CD4-positive, alpha-beta T cell treated with Interleukin-10 for 1 hour (primary cell): ENCODE measurements at regions not wholly inside any gene's neighbourhood (a gene's known extent, or its start where the extent isn't known, plus 50 kb on each side); places are given as distances from the start of the nearest gene placed in this dataset.

Source experiments
- DNase-seq: peaks from one replicate; pipeline ENCODE4 v3.0.0-alpha.2; 2020

DNA sequence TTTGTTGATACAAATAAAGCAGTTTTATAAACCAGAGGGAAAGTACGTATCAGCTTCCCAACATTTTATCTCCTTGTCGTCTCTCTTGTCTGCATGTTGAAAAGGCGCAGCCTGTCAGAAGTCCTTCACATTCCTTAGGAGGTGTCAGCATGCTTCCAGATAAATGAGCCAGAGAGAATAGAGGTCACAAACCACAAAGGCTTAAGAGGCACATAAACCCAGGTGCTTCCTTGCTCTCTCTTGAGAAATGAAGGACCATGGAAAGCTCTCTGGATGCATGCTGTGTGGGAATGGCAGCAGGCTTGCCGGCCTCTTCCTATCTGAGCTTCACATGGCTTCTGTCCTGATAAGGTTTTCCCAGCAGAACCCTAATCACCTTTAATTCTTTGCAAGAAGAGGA is 448.5 kb downstream of the XPNPEP1 start:
- no peak for DNase-seq

DNA sequence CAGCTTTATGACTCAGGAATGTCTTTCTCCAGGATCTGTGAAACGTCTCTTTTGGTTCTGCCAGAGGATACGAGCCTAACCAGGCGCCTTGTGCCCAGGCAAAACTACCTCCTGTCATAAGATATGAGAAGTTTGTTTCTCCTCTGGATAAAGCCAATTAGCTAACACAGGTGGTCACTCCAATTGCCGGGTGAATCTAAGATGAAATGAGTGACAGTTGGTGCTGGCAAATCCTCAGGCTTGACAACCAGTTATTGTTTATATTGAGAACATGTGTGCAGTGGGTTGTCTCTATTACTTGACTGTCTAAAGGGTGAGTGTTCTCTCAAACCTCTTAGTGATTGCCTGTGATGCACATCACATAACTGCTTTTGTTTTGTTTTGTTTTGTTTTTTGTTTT is 449.1 kb downstream of the XPNPEP1 start:
- no peak for DNase-seq

DNA sequence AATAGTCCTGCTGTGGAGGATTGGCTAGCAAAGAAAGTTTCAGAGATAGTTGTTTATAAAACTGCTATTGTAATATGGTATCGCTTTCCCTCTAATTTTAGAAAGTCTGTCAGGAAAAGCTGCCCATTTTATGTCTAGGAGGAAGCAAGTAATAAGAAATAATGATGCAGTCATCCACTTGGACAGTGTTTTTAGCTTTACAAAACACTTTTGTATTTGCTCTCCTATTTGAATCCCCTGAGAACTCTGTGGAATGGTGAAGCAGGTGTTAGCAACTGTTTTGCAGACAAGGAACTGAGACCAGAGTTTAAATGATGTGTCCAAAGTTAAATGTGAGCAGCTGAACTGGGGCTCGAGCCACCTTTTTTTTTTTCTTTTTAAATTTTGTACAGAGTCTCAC is 455.8 kb downstream of the XPNPEP1 start:
- no peak for DNase-seq

DNA sequence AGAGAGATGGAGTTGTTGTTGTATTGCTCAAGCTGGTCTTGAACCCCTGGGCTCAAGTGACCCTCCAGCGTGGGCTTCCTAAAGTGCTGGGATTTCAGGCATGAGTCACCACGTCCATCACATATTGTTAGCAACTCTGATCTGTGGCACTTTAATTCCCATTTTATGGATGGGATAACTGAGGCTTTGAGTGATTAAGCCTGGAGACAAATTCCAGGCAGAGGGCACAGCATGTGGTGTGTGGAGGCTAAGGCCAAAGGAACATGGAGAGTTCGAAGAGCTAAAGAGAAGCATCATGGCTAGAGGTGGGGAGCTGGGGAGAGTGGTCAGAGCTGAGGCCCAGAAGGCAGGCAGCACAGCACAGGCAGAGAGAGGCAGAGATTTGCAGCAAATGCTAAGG is 458.4 kb downstream of the XPNPEP1 start:
- no peak for DNase-seq

DNA sequence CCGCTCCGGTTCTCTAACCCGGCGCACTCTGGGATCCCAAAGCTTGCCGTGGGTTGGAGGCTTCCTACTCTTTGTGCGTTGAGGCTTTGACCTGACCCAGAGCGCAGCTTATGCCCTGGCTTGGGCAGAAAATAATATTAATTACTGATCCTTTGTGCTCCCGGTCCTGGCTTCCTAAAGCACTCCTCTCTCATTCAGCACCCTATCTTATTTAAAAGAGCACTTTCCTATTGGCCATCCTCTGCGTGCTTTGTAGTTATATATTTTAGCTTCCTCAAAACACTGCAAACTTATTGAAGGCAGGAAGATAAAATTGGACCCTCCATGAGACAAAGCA is 466.0 kb downstream of the XPNPEP1 start:
- DNase-seq: no peak

DNA sequence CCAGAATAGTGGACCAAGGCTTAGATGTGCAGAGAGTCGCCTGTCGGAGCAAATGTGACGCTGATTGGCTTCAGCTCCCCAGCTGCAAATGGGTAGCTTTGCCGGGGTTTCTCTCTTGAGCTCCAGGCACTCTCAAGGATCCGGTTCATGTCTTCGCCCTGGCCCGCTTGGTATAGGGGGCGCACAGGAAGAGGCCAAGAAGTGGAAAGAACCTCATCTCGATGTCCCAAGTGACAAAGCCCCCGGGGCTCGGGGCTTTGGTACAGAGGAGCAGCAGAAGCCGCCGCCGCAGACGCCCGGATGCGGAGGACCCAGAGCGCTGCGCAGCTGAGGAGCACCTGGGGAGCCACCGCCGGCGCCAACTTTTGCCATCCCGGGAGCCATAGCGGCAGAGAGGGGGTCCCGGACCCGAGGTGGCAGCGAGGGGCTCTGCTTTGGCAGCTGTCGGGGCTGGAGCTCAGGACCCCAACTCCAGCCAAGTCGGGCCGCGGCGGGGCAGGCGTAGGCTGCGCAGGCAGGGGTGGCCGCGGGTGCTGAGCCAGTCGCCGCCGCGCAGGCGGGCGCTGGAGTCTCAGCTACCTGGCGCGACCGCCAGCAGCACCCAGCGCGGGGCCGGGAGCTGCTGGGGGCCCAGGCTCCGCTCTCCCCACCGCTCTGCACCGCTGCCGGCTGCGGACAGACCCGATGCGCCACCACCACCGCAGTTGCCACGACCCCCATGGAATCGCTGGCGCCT is 466.6 kb downstream of the XPNPEP1 start:
- DNase-seq: no peak

DNA sequence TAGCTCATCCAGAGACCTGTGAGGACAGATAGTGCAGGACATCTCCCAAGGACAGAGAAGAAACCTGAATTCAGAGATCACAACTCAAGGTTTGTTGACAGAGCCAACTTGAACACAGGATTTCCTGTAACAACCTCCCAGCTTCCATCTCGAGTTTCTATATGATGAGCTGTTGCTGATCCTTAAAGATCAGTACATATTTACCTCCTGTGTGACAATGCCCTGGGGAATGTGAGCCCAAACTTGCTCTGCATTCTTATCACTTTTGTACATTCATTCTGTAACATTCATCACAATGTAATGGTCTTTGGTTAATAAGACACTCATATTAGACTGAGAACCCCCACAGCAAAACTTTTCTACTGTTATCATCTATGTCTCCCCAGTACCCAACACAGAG is 468.6 kb downstream of the XPNPEP1 start:
- no peak for DNase-seq

DNA sequence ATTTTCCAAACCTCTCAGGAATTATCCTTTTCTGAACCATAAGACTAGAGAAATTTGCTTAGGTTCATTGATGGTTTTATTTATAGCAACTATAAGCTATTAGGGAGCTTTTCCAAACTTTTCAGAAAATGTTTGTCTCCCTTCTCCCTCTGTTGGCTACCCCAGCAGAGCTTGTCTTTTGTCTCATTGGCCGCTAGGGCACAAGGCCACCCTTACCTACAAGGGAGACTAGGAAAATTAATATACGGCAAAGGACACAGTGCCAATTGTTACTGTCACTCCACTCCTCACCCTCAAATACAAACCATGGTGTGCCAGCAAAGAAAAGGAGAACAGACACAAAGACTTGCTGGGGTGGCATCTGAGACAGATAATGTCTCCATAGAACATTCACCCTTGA is 471.4 kb downstream of the XPNPEP1 start:
- no peak for DNase-seq

DNA sequence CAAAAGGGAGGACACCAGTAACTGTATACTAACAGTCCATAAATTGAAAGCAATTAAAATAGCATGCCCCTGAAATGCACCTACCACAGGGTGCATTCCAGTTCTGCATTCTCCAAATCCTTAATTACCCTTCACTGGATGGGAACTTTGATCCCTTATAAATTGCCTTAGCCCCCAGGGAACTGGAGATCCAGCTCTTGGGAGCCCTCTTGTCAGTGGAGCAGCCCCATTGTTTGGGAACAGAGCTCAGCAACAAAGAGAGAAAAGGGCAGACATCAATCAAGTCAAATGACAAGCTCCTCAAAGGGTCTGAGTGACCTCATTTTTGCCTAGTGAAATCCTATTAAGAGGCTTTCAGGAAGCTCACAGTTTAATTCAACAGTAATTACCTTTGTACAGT is 472.6 kb downstream of the XPNPEP1 start:
- no peak for DNase-seq

DNA sequence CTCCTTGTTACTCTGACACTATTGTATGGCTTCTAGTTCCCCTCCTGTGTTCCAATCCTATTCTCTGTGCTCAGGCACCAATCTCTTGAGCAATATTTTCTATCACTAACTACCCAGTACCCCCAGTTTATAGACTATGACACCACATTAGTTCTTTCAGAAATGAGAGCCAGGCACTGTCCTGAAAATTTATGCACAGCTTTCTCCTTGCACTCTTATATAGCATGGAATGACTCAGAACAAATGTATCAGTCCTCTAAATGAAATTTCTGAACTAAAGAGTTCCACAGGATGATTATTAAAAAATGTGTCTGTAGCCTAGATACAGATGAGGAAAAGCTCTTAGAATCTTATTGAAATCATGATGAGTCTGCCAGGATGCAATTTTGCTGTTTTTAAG is 489.9 kb downstream of the XPNPEP1 start:
- DNase-seq: no peak

DNA sequence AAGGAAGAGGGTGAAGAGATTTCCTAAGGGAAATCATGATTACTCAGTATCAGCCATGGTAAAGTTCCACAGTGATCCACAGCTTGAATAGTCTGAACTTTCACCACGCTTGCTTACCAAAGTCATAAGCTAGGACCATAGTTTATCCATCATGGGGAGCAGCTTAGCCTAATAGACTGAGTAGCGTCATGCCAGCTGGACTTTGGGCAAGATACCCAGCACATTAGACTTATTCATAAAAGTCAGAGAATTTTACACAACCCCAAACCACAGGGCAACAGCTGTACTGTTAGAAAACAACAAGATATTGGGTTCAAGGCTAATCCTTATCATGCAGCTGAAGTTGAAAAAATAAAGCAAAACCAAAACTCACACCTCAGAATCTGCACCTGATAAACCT is 491.0 kb downstream of the XPNPEP1 start:
- DNase-seq: no peak

DNA sequence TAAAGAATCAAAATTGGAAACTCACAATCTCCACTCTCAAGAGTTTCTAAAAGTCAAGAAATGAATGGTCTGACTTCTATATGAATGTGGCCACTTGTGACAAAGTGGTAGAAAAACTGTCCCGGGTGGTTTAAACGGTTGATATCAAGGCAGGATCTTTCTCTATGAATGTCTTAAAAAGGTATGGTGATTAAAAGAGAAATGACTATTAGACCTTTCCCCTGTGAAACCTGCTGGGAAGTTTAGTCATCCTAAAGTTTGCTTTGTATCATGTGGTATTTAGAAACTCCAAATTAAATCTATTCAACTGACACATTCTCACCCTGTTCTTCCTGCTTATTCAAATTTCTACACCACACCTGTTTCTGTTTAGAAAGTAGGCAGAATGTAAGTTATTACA is 492.5 kb downstream of the XPNPEP1 start:
- no peak for DNase-seq

DNA sequence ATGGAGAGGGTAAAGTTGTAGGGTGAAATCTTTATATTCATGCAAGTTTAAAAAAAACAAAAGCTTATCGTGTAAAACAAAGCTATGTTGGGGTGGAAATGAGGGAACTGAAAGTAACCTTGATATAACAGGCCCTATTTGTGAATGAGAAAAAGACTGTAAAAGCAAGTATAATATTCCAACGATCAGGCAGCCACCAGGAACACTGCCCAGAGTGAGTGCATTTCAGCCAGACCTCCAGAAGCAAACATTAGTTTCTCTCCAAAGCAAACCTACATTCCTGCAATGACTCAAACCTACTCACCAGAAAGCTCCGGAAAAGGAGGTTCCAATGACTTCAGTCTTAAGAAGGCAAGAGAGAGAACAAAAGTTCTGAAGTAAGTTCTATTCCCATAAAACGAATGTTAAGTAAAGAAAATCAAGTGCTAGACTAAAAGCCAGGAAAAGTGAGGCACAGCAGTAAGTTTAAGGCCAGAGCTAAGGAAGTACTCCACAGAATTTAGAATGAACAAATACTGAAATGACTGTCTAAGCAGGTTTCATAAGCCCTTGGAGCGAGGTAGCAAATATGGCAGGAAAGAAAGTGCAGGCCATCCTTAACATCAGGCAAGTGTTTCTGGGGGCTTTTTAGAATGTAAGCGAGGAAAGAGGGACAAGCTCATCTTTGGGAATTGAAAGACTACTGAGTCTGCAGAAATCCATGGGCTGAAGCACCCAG is 493.1 kb downstream of the XPNPEP1 start:
- no peak for DNase-seq

DNA sequence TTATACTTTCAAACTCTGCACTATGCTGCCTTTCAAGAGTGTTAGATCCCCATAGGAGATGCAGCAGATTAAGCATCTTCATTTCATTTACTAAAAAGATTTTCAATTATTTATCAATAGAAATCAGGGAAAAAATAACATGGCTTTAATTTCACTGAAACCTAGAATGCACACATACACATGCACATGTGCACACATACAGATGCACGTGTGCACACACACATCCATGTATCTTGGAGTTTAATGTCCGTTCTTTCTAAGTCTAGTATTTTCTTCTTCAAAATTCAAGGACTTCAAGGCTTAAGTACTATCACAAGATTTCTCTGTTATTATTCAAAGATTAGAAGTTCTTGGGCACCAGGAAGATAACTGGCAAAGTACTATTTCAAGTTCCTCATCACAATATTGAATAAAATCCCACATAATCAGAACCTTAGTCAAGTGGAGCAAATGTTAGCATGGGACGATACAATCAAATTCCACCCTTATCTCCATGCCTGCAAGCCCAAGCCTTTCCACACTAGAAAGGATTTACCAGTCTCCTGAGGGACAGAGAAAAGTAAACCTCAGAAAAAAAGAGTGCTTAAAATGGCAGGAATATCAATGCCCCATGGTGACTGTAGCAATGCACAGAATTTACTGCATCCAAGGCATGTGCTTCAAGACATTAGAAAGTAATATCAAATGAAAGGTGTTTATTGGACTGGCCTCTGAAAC is 494.4 kb downstream of the XPNPEP1 start:
- no peak for DNase-seq

DNA sequence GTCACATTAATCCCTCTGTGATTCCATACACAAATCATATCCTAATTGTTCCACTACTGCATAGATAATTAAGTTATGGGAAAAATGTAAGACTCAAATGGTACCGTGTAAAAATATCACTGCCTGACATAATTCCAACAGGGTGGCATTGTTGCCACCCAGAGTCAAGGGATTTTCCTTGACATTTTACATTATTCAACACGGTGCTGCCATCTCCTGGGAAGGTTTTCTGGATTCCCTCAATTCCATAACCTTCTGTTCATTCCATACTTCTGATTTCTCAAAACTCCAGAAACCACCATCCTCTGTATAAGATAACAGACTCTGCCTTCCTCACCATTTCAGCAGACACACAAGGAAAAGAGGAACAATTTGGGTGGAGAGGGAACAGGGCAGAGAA is 495.9 kb downstream of the XPNPEP1 start:
- DNase-seq: no peak

DNA sequence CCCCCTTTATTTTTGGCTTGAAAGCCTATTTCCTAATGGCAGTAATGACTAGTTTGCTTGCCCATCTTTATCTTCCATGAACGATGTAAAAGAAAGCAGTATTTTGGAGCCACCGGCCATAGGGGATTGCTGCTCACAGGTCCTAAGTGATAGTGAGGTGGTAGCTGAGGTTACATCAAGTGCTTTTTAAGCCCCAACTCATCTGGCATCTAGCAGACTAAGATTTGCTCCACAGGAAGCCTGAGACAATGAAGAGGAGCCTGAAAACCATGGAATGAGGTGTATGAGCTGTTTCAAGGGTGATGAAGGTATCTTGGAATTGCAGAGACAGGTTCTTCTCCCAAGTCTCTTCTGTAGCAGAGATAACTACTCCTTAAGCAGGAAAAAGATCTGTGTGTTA is 496.3 kb downstream of the XPNPEP1 start:
- DNase-seq: no peak

DNA sequence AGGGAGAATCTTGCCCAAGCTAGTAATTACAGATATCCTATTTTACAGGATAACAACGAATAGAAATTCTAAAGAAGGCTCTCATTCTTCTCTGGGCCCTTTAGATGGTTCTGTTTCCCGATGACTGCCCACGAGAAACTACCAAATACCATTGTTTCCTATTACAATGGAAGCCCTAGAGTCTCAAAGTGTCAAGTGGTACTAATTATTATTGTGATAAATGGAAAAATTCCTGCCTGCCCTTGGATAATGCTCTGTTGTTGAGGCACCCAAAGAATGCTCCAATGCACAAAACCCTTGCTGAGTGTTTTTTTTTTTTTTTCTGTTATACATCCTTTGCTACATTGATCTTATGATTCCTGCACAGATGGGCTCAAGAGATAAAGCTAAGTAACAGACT is 504.5 kb downstream of the XPNPEP1 start:
- DNase-seq: no peak

DNA sequence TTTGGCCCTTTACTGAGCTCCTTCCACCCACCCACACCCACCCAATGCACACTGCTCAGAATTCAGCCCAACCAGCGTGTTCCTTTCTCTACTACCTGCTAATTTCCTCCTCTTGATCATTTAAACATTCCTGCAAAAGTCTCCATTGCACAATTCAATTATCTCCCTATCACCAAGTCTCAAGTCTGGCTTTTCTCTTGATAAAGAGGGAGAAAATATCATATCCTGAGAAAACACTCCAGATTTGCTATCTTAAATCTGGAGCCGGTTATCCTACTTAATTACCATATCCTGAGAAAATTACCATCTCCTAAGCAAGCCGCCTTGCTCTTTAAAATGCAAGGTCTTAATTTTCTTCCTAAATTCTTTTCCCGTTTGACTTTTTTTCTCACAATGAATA is 505.5 kb downstream of the XPNPEP1 start:
- no peak for DNase-seq

DNA sequence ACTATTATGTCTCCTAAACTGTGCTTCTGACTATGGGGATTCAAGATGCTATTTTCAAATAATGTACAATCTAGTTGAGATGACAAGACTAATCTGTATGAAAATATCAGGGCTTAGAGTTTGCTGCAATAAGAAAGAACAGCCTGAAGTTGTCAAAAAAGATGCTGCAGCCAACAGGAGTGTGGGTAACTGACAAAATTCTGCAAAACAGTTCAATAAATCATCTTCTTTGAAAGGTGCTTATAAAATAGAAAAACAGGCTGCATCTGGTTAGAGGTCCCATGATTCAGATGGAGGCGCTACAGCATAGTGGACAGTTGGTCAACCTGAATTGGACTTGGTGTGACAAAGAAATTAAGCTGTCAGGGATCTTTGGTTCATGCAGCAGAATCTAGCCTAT is 511.0 kb downstream of the XPNPEP1 start:
- no peak for DNase-seq

DNA sequence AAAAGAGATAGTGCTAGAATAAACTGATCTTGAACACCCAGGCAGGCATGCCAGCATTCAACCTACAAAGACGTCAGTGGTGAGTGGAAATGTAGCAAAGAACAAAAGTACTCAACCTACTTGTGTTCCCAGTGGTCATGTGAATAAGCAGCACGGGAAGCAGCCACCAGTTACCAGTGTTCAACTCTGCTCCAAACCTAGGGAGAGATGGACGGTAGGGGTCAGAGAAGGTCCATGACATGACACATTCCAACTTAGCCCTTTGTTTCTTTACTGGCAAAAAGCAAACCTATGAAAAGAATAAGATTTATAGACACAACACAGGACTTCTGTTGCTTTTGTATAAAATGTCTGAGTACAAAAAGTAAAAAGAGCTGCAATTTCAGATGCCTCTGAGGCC is 511.4 kb downstream of the XPNPEP1 start:
- no peak for DNase-seq

DNA sequence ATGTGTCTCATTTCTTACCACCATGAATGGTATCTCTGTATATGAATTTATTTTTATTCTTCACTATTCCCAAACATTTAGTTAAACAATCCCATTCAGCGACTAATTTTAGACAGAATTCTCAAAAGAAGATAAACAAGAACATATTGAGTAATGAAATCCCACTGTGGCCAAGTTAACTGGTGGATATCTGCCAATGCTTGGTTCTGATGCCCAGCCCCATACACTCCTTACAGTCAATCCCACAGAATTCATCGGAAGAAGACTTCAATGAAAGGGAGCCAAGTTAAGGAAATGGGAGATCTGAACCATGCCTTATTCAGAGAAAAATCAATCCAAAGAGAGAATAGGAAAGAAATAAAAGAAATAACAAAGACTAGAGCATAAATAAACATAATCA is 518.0 kb downstream of the XPNPEP1 start:
- no peak for DNase-seq

DNA sequence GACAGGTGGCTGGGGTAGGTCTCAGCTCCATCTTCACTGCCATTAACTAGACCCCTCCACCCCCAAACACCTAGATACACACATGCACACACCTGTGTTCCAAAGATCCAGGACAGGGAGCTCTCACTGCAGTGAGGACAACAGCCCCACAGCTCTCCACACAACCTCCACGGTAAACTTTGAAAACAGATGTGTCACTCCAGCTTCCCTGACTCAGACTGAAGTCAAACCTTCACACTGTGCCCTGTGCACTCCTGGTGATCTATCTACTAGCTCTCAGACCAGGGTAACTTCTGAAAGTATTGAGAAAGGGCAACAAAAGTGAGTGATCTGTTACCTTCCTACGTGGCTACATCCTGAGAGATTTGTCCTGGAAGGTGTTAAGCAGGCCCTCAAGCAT is 519.8 kb downstream of the XPNPEP1 start:
- DNase-seq: no peak

DNA sequence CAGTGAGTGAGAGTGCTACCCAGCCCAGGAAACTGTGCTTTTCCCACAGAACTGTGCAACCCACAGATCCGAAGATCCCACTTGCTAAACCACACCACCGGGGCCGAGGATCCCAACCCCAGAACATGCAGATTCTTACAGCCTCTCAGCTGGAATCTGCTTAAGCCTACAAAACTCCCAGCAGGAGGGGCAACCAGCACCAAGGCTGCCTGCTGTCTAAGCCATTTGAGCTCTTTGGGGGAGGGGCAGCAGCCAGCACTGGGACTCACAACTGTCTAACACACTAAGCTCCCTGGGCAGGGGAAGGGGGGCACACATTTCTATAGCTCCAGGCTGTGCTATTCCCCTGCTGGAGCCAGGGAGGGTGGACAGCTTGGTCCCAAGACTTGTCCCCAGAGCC is 529.9 kb downstream of the XPNPEP1 start:
- DNase-seq: no peak

DNA sequence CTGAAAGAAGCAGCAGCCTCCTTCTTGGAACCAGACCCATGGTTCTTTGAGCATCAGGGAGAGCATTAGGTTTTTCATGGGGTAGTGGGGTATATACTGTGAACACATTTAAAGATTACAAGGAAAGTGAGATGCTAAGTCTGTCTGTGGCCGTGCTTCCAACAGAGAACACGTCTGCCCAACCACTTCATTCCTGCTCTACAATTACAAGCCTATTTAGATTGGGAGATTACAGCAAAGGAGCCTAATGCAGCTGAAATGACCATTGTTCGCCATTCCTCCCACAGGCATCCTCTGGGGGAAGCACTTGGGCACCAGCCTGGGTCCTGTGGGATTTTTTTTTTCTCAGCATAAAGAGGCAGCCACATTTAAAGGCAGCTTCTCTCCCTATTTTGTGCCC is 536.4 kb downstream of the XPNPEP1 start:
- no peak for DNase-seq
